Fibroblast of mammary gland (primary cell): ENCODE measurements at regions not wholly inside any gene's neighbourhood (a gene's known extent, or its start where the extent isn't known, plus 50 kb on each side); places are given as distances from the start of the nearest gene placed in this dataset.

Source experiments
- DNase-seq: peaks from one replicate; pipeline ENCODE4 v3.0.0-alpha.2; 2010; ENCODE audit warnings: low read depth
- H3K4me3 ChIP-seq: 2 replicates; pipeline ENCODE4 v1.5.1; 2011; ENCODE audit warnings: low read depth, mild to moderate bottlenecking, low read length, moderate library complexity; ENCODE audit not compliant: control insufficient read depth
- TF ChIP-seq, protein P1 (sequence below): conservative IDR thresholded peaks from 2 replicates; pipeline ENCODE4 v1.5.1; 2011; ENCODE audit warnings: low read depth, low read length, inconsistent platforms; ENCODE audit not compliant: control insufficient read depth, insufficient read depth

- DNase-seq = no peak
- TF ChIP-seq, protein P1, sequence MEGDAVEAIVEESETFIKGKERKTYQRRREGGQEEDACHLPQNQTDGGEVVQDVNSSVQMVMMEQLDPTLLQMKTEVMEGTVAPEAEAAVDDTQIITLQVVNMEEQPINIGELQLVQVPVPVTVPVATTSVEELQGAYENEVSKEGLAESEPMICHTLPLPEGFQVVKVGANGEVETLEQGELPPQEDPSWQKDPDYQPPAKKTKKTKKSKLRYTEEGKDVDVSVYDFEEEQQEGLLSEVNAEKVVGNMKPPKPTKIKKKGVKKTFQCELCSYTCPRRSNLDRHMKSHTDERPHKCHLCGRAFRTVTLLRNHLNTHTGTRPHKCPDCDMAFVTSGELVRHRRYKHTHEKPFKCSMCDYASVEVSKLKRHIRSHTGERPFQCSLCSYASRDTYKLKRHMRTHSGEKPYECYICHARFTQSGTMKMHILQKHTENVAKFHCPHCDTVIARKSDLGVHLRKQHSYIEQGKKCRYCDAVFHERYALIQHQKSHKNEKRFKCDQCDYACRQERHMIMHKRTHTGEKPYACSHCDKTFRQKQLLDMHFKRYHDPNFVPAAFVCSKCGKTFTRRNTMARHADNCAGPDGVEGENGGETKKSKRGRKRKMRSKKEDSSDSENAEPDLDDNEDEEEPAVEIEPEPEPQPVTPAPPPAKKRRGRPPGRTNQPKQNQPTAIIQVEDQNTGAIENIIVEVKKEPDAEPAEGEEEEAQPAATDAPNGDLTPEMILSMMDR = no peak
- H3K4me3 ChIP-seq = no peak overlapping the region
Measured at GRCh38 chr14:30373526-30373925, 185.4 kb upstream of the G2E3 start.

DNA sequence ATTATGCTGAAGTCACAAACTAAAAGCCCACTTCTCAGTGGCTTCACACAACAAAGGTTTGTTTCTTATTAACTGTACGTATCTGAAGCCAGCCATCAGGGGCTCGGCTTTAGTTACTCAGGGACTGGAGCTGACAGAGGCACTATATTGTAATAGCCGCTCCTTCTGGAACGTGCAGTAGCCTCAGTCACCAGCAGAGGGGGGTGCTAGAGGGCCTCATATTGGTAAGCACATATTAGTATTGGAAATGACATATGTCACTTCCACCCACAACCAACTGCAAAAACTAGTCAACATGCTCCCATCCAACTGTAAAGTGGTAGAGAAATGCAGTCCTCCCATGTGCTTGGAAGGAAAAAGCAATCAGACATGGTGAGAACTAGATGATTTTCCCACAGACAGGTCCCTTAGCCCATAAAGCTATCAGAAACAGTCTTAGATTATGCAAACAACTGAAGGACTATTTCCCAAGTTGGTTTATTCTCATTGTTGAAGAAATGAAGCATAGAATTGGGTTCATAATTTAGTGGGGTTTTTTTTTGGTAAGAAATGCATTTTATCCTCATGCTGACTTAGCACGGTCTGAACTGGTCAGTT, 183.6 kb upstream of the G2E3 start:
- peak; percentile 62 for DNase-seq
- H3K4me3 ChIP-seq = no peak overlapping the region
- TF ChIP-seq, protein P1 = peak; percentile 93

DNA sequence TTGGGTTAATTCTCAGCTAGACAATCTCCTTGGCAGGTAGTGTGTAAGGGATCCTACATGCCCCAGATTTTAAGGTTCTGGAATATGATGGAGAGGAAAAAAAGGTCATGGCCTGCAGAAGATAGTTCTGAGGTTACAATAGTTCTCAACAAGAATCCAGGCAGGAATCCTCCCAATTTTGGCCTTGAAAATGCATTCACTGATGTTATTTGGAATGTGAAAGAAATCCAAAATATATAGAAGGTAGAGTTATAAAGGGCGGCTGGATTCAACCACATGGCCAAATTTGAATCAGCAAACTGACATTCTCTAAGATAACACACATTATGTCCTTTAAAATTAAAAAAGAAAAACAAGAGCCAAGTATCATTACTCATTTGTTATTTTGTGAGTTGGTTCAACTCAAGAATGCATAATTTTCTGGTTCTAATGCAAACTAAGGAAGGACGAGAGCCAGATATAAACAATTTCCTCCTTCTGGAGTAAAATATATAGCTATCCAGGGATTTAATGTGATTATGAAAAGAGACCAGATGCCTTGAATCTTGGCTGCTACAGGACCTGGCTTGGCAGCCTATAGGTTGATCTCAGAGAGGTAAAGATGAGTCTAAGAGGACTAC, 177.0 kb upstream of the G2E3 start:
- TF ChIP-seq, protein P1 = no peak
- H3K4me3 ChIP-seq = no peak overlapping the region
- DNase-seq = no peak

GRCh38 chr14:30385925-30386324, 173.0 kb upstream of the G2E3 start:
- H3K4me3 ChIP-seq = no peak overlapping the region
- no peak for DNase-seq
- TF ChIP-seq, protein P1 = no peak

DNA sequence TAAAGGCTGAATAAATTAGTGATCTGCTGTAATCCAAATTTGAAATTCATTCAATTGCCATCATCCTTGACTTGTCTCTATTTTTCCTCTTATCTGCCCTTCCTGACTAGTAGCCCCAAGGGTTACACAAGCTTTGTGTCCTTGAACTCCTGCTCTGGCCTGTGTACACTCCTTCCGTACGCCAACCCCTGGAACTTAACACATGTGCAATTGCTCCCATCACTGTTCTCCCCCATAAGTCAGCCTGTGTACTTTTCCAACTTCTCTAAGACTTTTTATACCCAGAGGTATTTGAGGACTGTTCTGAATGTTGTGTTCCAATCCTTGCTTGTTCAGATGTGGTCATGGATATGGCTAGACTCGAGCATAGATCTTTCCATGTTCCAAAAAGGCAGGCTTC, 171.1 kb upstream of the G2E3 start:
- TF ChIP-seq, protein P1 = no peak
- DNase-seq = no peak

DNA sequence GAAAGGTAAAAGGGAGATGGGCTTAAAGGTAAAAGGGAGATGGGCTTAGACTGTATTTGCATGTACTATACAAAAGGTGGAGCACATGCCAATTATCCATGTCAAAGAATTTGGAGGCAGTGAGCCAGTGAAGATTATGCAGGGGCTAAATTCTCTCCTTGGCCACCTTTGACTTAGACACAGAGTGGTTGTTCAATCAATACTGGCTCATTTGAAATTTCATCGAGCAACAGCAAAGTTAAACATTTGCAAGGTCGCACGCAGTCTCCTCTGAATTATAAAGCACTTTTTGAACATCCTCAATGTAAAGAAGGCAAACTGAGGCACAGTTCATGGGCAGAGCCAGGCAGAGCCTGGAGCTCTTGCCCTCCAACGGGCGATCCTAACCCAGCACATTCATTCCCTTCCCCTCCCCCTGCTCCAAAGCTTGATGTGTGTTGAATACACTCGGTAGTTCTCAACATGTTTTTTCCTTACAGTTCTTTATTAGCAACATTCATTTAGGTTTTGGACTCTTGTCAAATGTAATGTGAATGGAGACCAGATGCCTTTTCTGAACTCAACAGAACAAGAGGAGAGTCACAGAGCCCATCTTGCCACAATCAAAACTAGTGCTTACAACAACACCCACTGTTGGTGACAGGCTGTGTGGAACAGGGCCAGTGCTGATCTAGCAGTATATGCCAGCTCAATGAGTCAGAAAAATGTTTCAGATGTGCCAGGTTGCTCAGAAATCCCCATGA, 169.7 kb upstream of the G2E3 start:
- TF ChIP-seq, protein P1 = no peak
- H3K4me3 ChIP-seq = no peak overlapping the region
- DNase-seq = peak; percentile 26

More for the DNA sequence above, 171.1 kb upstream of the G2E3 start:
- H3K4me3 ChIP-seq = no peak overlapping the region
